ENCODE measurements at regions not wholly inside any gene's neighbourhood (a gene's known extent, or its start where the extent isn't known, plus 50 kb on each side); places are given as distances from the start of the nearest gene placed in this dataset.
"Not testable (repeated sequence)": the region's sequence is repeated elsewhere in the genome, so short reads cannot be mapped to it uniquely, and the experiment has no call there.

GRCh38 chr3:110436209-110436608 is 635.4 kb upstream of the NECTIN3 start:
- Mint-ChIP-seq H3K27ac (no peak overlapping the region), H3K4me1 (peaks cover 29% of the 10 kb centered on the region), H3K36me3 (peaks cover 6% of the 10 kb centered on the region), H3K27me3 (ENCODE audit: low read depth) (no peaks in the 10 kb centered on the region), H3K9me3 (peaks cover 5% of the 10 kb centered on the region), H3K4me3 (no peak overlapping the region)
- ChIA-PET POLR2A (no interaction called here), CTCF (no interaction called here)
- ATAC-seq = no peak
- no peak for DNase-seq (ENCODE audit: low spot score)
- TF ChIP-seq, protein P1, sequence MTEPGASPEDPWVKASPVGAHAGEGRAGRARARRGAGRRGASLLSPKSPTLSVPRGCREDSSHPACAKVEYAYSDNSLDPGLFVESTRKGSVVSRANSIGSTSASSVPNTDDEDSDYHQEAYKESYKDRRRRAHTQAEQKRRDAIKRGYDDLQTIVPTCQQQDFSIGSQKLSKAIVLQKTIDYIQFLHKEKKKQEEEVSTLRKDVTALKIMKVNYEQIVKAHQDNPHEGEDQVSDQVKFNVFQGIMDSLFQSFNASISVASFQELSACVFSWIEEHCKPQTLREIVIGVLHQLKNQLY (CRISPR knock-in tag; IDR thresholded peaks at IDR 0.05) = no peak
- TF ChIP-seq ZNF317 (CRISPR knock-in tag; IDR thresholded peaks at IDR 0.05; ENCODE audit: borderline replicate concordance, low read depth) (no peak), TCF7 (CRISPR knock-in tag; IDR thresholded peaks at IDR 0.05; ENCODE audit: low read depth) (no peak), GTF2I (CRISPR knock-in tag; conservative IDR thresholded peaks at IDR 0.05) (no peak), MXD4 (CRISPR knock-in tag; IDR thresholded peaks at IDR 0.05; ENCODE audit: borderline replicate concordance) (no peak), ZNF416 (CRISPR knock-in tag; IDR thresholded peaks at IDR 0.05) (no peak), SOX15 (CRISPR knock-in tag; IDR thresholded peaks at IDR 0.05) (no peak)
- TF ChIP-seq, protein P2, sequence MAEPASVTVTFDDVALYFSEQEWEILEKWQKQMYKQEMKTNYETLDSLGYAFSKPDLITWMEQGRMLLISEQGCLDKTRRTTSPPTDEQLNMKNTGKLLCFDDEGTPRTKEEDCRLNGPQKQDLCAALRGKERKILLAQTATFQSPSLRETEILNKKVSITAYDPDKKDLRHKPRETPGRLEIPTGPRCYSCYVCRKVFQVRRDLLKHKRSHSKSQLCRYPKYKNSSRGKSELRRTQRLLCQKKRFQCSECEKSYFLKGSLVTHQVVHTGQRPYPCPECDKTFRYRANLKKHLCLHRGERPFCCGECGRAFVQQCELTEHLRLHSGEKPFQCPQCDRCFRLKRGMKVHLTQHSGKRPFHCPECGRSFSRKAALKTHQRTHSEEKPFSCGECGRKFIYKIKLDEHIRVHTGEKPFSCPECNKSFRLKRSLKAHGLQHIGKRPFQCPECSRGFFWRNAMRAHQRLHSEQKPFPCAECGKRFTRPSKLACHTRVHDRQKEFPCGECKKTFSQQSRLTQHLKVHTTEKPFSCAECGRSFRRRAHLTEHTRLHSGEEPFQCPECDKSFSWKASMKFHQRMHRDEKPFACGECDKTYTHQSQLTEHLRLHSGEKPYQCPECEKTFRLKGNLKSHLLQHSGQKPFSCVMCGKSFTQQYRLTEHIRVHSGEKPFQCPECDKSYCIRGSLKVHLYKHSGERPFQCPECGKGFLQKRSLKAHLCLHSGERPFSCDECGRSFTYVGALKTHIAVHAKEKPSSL (CRISPR knock-in tag; conservative IDR thresholded peaks at IDR 0.05) = no peak
- TF ChIP-seq, protein P3, sequence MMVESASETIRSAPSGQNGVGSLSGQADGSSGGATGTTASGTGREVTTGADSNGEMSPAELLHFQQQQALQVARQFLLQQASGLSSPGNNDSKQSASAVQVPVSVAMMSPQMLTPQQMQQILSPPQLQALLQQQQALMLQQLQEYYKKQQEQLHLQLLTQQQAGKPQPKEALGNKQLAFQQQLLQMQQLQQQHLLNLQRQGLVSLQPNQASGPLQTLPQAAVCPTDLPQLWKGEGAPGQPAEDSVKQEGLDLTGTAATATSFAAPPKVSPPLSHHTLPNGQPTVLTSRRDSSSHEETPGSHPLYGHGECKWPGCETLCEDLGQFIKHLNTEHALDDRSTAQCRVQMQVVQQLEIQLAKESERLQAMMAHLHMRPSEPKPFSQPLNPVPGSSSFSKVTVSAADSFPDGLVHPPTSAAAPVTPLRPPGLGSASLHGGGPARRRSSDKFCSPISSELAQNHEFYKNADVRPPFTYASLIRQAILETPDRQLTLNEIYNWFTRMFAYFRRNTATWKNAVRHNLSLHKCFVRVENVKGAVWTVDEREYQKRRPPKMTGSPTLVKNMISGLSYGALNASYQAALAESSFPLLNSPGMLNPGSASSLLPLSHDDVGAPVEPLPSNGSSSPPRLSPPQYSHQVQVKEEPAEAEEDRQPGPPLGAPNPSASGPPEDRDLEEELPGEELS (CRISPR knock-in tag; IDR thresholded peaks at IDR 0.05) = no peak

DNA sequence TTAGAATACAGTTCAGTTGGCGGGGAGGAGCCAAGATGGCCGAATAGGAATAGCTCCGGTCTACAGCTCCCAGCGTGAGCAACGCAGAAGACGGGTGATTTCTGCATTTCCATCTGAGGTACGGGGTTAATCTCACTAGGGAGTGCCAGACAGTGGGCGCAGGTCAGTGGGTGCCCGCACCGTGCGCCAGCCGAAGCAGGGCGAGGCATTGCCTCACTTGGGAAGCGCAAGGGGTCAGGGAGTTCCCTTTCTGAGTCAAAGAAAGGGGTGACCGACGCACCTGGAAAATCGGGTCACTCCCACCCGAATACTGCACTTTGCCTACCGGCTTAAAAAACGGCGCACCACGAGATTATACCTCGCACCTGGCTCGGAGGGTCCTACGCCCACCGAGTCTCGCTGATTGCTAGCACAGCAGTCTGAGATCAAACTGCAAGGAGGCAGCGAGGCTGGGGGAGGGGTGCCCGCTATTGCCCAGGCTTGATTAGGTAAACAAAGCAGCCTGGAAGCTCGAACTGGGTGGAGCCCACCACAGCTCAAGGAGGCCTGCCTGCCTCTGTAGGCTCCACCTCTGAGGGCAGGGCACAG is 631.5 kb upstream of the NECTIN3 start:
- POLR2A ChIA-PET; H3K9me3 Mint-ChIP-seq; H3K4me3 Mint-ChIP-seq; ATAC-seq; H3K27me3 Mint-ChIP-seq (ENCODE audit: low read depth); H3K27ac Mint-ChIP-seq; H3K36me3 Mint-ChIP-seq: not testable (repeated sequence)
- peak; percentile 52 for DNase-seq (ENCODE audit: low spot score)
- CTCF ChIA-PET = interaction anchor here (0.6 kb wide), 1 partner anchor 640 kb away, joined by 4 read pairs; no protein-coding TSS in a partner anchor
- peaks cover 15% of the 10 kb centered on the region for H3K4me1 Mint-ChIP-seq

GRCh38 chr3:110454066-110454465 is 617.5 kb upstream of the NECTIN3 start:
- ChIA-PET CTCF (no interaction called here), POLR2A (no interaction called here)
- no peak for DNase-seq (ENCODE audit: low spot score)
- H3K9me3 Mint-ChIP-seq = peaks cover 38% of the 10 kb centered on the region
- ATAC-seq = no peak
- no peak overlapping the region for H3K27ac Mint-ChIP-seq
- no peaks in the 10 kb centered on the region for H3K4me1 Mint-ChIP-seq
- no peaks in the 10 kb centered on the region for H3K27me3 Mint-ChIP-seq (ENCODE audit: low read depth)
- peaks cover 24% of the 10 kb centered on the region for H3K36me3 Mint-ChIP-seq
- H3K4me3 Mint-ChIP-seq = no peak overlapping the region
- TF ChIP-seq PRRX2 (CRISPR knock-in tag; IDR thresholded peaks at IDR 0.05) = no peak
- no peak for TF ChIP-seq ZNF219 (CRISPR knock-in tag; IDR thresholded peaks at IDR 0.05; ENCODE audit: borderline replicate concordance)
- TF ChIP-seq ATF2 (CRISPR knock-in tag; IDR thresholded peaks at IDR 0.05; ENCODE audit: borderline replicate concordance, low read depth) = no peak
- no peak for TF ChIP-seq ARID4B (CRISPR knock-in tag; IDR thresholded peaks at IDR 0.05; ENCODE audit: borderline replicate concordance)
- TF ChIP-seq KAT7 (CRISPR knock-in tag; IDR thresholded peaks at IDR 0.05; ENCODE audit: borderline replicate concordance) = no peak
- TF ChIP-seq, protein P4, sequence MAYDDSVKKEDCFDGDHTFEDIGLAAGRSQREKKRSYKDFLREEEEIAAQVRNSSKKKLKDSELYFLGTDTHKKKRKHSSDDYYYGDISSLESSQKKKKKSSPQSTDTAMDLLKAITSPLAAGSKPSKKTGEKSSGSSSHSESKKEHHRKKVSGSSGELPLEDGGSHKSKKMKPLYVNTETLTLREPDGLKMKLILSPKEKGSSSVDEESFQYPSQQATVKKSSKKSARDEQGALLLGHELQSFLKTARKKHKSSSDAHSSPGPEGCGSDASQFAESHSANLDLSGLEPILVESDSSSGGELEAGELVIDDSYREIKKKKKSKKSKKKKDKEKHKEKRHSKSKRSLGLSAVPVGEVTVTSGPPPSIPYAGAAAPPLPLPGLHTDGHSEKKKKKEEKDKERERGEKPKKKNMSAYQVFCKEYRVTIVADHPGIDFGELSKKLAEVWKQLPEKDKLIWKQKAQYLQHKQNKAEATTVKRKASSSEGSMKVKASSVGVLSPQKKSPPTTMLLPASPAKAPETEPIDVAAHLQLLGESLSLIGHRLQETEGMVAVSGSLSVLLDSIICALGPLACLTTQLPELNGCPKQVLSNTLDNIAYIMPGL (CRISPR knock-in tag; IDR thresholded peaks at IDR 0.05) = no peak
- TF ChIP-seq, protein P5, sequence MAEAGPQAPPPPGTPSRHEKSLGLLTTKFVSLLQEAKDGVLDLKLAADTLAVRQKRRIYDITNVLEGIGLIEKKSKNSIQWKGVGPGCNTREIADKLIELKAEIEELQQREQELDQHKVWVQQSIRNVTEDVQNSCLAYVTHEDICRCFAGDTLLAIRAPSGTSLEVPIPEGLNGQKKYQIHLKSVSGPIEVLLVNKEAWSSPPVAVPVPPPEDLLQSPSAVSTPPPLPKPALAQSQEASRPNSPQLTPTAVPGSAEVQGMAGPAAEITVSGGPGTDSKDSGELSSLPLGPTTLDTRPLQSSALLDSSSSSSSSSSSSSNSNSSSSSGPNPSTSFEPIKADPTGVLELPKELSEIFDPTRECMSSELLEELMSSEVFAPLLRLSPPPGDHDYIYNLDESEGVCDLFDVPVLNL (CRISPR knock-in tag; IDR thresholded peaks at IDR 0.05; ENCODE audit: borderline replicate concordance, low read depth) = no peak
- no peak for TF ChIP-seq TEAD4 (CRISPR knock-in tag; IDR thresholded peaks at IDR 0.05)
- no peak for TF ChIP-seq SP1 (CRISPR knock-in tag; conservative IDR thresholded peaks at IDR 0.05)

All from WTC11 (cell line).